IPS-18c (cell line): ENCODE measurements at regions not wholly inside any gene's neighbourhood (a gene's known extent, or its start where the extent isn't known, plus 50 kb on each side); places are given as distances from the start of the nearest gene placed in this dataset.

Source experiments
- H3K4me3 ChIP-seq: 2 replicates; pipeline ENCODE4 v1.7.0; 2013; ENCODE audit warnings: low read depth, mild to moderate bottlenecking, low read length, moderate library complexity; ENCODE audit not compliant: insufficient read depth
- H3K9me3 ChIP-seq: one replicate; pipeline ENCODE4 v1.6.1; 2013; ENCODE audit warnings: mild to moderate bottlenecking, low read length, moderate library complexity; ENCODE audit not compliant: control insufficient read depth, insufficient read depth

DNA sequence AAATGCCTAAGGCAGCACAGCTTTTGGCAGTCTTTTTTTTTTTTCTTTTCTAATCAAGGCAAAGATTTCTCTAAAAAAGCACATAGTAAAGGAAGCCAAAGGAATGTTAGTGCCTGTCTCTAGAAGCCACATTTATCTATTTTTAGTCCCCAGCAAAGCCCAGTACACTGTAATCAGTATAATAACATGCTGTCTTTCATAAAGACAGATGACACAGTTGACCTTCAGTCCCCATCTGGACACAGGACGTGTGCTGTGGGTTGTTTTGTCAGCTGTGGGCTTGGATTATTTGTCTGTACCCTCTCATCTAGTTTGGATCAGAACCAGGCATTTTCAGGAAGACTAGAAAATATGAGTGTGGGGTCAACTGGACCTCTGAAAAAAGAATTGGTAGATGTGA lies 110.4 kb upstream of the CTNNB1 start:
- H3K9me3 ChIP-seq = no peaks in the 10 kb centered on the region
- no peak overlapping the region for H3K4me3 ChIP-seq

- H3K4me3 ChIP-seq = no peak overlapping the region
- H3K9me3 ChIP-seq = no peaks in the 10 kb centered on the region
Observed at GRCh38 chr3:41089566-41089965, 109.7 kb upstream of the CTNNB1 start.

- Histone ChIP-seq H3K4me3 (no peak overlapping the region), H3K9me3 (no peaks in the 10 kb centered on the region)
Observed at GRCh38 chr3:41092844-41093243, 106.5 kb upstream of the CTNNB1 start.

- Histone ChIP-seq H3K4me3 (no peak overlapping the region), H3K9me3 (no peaks in the 10 kb centered on the region)
Observed at GRCh38 chr3:41093476-41093875, 105.8 kb upstream of the CTNNB1 start.

DNA sequence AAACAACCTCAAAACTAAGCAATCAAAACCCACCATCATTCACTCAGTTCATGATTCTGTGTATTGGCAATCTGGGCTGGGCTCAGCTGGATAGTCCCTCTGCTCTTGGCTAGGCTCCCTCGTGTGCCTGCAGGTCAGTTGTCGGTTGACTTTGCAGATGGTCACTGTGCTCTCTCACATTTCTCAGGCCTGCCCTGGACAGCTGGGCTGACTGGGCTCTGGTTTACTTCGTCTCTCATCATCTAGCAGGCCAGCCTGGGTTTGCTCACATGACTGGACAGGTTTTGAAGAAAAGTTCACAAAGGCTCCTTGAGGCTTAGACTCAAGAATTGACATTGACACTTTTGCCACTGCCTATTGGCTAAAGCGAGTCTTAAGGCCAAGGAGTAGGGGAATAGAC lies 105.0 kb upstream of the CTNNB1 start:
- Histone ChIP-seq H3K4me3 (no peak overlapping the region), H3K9me3 (no peaks in the 10 kb centered on the region)

DNA sequence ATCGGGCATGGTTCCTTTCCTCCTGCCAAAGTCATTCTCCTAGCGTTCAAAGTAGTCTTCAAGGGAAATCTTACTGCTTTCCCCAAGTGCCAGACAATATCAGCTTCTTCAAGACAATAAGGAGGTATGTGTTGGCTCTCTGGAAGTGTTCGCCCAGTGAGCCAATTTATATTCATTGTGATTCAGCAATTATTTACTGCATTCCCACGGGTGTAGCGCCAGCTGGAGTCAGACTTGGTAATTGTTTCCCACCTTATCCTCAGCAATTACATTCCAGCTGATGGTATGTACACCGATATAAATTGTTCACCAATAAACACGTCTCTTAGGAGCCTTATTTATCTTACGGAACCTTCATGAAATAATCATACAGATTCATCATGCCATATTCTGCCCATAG lies 103.6 kb upstream of the CTNNB1 start:
- H3K4me3 ChIP-seq = no peak overlapping the region
- H3K9me3 ChIP-seq = no peaks in the 10 kb centered on the region

GRCh38 chr3:41097896-41098496 lies 101.3 kb upstream of the CTNNB1 start:
- Histone ChIP-seq H3K9me3 (no peaks in the 10 kb centered on the region), H3K4me3 (no peak overlapping the region)

DNA sequence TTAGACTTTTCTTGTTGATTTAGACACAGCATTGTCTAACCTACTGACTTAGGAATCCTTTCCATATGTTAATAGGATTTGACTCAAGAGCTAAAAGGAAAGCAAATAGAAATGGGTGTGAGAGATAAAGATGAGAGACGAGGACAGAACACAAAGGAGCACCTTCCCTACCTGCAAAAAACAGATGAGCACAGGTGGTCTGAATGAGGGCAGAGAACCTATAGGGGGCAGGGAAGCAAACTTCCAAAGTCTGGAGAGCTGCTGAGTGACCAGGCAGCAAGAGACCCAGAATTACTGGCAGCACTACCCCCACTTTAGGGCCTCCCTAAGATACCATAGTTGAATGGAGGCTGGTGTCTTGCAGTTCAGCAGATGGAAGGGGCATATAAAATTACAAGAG lies 98.1 kb upstream of the CTNNB1 start:
- no peak overlapping the region for H3K4me3 ChIP-seq
- H3K9me3 ChIP-seq = no peaks in the 10 kb centered on the region

GRCh38 chr3:41102053-41102556 lies 97.2 kb upstream of the CTNNB1 start:
- Histone ChIP-seq H3K9me3 (no peaks in the 10 kb centered on the region), H3K4me3 (no peak overlapping the region)

DNA sequence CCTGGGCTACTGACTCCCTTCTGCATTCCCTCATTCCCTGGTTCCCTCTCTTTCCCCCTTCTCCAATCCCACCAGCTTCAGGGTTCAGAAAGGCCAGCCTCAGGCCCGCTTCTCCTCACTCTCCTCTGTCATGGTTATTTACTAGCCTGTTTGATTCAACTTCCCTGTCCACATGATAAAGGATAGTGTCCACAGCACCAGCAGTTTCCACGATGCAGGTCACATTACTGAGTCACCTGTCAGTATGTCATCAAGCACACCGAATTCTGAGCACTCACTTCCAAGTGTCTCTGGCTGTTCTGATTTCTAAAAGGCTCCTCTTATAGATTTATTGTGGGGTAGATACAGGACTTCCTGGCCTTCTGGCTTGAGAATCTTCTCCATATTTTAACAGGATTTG lies 96.6 kb upstream of the CTNNB1 start:
- Histone ChIP-seq H3K9me3 (no peaks in the 10 kb centered on the region), H3K4me3 (no peak overlapping the region)

DNA sequence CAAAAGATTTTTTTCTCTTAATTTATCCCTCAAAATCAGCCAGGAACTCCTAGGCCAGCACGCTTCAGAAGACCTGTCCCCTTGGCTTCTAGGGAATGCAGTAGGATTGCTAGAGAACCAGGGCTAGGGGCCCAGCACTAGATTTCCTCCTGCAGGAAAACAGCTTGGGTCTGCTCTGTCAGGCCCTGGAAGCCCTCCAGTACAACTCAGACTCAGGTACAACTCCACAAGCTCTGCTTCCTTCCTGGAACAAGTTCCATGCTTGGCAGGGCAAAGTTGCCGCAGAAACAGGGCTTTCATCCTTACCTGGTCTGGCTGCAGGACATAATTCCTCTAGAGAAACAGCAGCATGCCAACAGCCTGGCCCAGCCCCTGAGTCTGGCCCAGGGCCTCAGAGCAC lies 96.1 kb upstream of the CTNNB1 start:
- Histone ChIP-seq H3K9me3 (no peaks in the 10 kb centered on the region), H3K4me3 (no peak overlapping the region)

DNA sequence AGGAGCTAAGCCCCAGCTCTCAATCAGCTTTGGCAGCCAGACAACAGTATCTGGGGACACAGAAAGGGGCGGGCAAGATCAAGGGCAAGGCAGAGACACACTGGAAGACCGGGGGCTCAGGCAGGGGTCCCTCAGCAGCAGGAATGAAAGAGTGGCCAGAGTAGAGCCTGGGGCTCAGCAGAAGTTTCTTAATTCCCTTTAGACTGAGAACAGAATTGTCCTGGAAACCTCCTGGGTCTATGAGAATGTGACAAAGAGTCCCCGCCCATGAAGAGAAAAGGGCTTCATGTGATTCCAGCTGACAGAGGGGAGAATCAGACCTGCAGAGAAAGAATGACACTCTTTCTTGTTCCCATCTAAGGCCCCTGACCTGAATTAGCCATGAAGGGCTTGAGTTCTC lies 95.2 kb upstream of the CTNNB1 start:
- H3K4me3 ChIP-seq = no peak overlapping the region

GRCh38 chr3:41106691-41107090 lies 92.6 kb upstream of the CTNNB1 start:
- Histone ChIP-seq H3K9me3 (no peaks in the 10 kb centered on the region), H3K4me3 (no peak overlapping the region)

More for the DNA sequence above, 95.2 kb upstream of the CTNNB1 start:
- H3K9me3 ChIP-seq = no peaks in the 10 kb centered on the region

DNA sequence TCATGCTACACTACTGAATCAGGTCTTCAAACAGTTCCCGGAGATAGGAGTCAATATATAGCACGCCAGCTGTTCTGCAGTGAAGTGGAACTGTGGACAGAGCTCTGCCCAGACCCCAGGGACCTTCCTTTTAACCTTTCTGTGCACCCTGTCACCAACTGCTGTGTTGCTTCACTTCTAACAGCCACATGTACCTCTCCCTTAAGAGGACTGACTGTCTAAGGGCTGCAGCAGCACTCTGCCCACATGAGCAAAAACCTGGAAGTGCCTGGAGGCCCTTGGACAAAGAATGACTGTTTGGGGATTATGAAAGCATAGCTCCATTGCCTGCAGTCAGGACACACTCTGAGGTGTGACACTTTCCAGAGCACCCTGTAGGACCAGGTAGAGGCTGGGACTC lies 88.3 kb upstream of the CTNNB1 start:
- Histone ChIP-seq H3K9me3 (no peaks in the 10 kb centered on the region), H3K4me3 (no peak overlapping the region)

- no peaks in the 10 kb centered on the region for H3K9me3 ChIP-seq
- no peak overlapping the region for H3K4me3 ChIP-seq
Observed at GRCh38 chr3:41112466-41112865, 86.8 kb upstream of the CTNNB1 start.

DNA sequence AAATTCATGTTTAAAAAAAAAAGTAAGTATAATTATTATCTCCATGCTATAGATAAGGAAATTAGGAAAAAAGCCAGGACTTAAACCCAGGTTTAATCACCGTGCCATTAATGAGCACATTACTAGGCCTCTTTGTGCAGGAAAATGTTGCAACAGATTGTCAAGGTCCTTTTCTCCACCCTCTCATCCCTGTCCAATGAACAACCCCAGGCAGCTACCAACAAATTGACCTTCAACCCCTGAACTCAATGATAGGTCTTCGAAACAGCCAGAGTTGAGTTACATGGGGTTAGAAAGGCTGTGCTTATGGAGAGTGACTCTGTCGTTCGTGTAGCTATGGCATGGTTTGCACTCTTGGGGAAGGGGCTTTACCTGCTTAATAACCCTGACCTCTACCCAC lies 84.2 kb upstream of the CTNNB1 start:
- Histone ChIP-seq H3K9me3 (no peaks in the 10 kb centered on the region), H3K4me3 (no peak overlapping the region)

- H3K9me3 ChIP-seq = no peaks in the 10 kb centered on the region
- H3K4me3 ChIP-seq = no peak overlapping the region
Observed at GRCh38 chr3:41116851-41117250, 82.5 kb upstream of the CTNNB1 start.

DNA sequence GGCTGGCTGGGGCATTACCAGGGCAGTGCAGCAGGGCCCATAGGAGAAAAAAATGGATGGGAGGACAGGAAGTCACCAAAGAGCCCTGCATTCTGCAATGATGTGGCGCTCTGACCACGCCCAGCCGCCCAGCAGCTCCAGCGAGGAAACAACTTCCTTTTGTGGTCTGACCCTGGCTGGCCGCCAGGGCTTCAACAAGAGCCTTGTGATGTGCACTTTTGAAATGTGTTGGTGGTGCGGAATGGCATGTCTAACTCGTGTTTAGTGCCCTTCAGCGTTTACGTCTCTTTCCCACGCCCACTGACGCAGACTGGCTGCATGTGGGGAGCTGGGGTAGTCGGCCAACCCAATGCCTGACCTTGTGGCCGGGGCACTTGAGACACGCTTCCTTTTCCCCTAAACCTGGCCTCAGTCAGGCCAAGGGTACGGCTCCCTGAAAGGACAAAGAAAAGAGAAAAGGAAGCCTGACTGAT lies 81.9 kb upstream of the CTNNB1 start:
- Histone ChIP-seq H3K9me3 (no peaks in the 10 kb centered on the region), H3K4me3 (no peak overlapping the region)
